ENCODE measurements at regions not wholly inside any gene's neighbourhood (a gene's known extent, or its start where the extent isn't known, plus 50 kb on each side); places are given as distances from the start of the nearest gene placed in this dataset.

DNA sequence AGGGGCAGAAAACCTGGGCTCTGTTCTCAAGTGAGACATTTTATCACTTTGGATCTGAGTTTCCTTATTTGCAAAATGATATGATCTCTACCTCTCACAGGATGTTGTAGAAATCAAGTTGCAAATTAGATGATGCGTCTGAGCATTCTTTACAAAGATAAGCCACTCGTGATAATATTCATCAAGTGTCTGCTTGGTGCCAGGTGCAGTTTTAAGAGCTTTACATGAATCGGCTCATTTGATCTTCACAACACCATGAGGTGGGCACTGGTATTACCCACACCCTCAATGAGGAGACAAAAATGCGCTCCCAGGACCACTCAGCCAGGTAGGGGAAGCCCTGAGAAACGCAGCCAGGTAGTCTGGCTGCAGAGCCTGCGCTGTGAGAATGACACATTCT, 59.1 kb upstream of the CA12 start:
- TF ChIP-seq, protein P1, sequence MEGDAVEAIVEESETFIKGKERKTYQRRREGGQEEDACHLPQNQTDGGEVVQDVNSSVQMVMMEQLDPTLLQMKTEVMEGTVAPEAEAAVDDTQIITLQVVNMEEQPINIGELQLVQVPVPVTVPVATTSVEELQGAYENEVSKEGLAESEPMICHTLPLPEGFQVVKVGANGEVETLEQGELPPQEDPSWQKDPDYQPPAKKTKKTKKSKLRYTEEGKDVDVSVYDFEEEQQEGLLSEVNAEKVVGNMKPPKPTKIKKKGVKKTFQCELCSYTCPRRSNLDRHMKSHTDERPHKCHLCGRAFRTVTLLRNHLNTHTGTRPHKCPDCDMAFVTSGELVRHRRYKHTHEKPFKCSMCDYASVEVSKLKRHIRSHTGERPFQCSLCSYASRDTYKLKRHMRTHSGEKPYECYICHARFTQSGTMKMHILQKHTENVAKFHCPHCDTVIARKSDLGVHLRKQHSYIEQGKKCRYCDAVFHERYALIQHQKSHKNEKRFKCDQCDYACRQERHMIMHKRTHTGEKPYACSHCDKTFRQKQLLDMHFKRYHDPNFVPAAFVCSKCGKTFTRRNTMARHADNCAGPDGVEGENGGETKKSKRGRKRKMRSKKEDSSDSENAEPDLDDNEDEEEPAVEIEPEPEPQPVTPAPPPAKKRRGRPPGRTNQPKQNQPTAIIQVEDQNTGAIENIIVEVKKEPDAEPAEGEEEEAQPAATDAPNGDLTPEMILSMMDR (IDR thresholded peaks at IDR 0.05) = no peak
- TF ChIP-seq POLR2A (IDR thresholded peaks at IDR 0.05) (no peak), EP300 (IDR thresholded peaks at IDR 0.05; ENCODE audit: low read depth) (no peak), POLR2AphosphoS5 (IDR thresholded peaks at IDR 0.05) (no peak)
